Bone marrow (tissue), 2 donors: ENCODE measurements at regions not wholly inside any gene's neighbourhood (a gene's known extent, or its start where the extent isn't known, plus 50 kb on each side); places are given as distances from the start of the nearest gene placed in this dataset.
"Not testable (repeated sequence)": the region's sequence is repeated elsewhere in the genome, so short reads cannot be mapped to it uniquely, and the experiment has no call there.

Experiments used
- DNase-seq, 2 donors: peaks; one replicate each; lab custom pipeline; 2025; lab: John Stamatoyannopoulos, UW

GRCh38 chr14:97029800-97030199 lies 232.6 kb downstream of the VRK1 start:
- no peak for DNase-seq

DNA sequence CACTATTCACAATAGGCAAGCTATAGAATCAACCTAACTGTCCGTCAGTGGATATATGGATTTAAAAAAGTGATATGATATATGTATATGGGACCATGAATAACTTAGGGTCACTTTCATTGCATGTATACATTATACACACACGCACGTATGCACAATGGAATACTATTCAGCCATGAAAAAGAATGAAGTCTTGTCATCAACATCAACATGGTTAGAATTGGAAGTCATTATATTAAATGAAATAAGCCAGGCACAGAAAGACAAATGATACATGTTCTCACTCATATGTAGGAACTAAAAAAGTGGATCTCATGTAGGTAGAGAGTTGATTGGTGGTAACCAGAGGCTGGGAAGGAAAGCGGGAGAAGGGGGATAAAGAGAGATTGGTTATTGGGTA lies 234.3 kb downstream of the VRK1 start:
- DNase-seq = no peak

DNA sequence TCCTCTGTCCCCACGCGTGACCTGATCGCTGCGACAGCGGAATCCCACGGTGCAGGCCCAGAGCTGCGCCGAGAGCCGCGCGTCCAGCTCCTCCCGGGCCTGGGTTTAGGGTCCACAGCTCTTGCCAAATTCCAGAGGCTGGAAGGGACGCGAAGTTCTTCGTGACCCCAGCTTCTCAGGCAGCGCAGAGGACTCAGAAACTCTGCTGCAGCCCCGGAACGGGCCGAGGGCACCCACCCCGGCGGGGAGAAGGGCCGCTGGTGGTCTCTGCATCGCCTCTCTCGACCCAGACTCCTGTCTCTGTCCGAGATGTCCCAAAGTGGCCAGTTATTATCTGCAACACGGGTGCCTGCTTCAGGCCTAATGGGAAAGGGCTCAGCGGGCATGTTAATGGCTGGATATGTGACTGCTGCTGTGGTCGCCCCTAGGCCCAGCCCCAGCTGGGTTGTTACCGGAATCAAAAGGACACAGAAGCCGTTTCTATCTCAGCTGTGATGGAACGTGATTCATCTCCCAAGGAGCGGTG lies 236.4 kb downstream of the VRK1 start:
- no peak for DNase-seq

- DNase-seq = no peak
Measured at GRCh38 chr14:97036086-97036852, 239.1 kb downstream of the VRK1 start.

DNA sequence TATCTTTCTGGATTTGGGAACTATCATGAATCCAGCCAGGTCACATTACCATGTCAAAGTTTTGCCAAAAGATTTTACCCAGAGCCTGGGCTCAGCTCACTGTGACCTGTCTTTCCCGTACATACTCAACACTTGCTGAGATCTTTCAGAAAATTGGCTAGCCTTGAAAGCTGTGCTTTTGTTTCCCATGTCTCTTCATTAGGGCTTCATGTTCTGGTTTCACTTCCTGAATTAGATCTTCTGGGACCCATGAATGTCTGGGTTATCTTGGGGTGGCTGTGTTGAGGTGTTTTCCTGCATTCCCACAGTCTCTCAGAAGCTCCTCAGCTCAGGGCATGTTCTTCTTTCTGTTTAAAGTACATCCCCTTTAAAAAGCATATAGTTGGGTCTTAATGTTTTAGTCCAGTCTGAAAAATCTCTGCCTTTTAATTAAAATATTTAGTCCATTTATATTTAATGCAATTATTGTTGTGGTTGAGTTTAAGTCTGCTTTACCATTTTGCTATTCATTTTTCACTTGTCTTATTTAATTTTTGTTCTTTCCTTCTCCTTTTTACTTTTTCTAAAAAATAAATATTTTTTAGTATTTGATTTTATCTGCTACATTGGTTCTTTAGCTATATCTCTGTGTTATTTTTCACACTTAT lies 242.7 kb downstream of the VRK1 start:
- no peak for DNase-seq

DNA sequence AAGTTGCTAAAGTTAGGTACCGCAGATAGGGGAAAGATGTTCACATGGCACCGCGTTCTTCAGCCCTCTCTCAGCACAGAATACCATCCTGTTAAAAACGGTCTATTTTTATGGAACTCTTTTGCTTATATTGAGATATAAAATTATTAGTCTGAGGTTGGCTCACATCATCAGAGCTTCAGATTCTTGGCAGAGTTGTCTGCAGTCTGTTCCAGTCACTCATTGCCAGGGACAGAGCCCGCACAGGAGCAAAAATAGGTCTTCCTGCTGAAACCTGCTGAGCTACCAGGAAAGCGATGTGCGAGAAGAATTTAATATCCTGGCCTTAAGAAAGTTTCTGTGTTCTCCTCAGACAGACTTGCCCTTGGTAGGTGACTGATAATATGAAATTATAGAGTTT lies 249.8 kb downstream of the VRK1 start:
- no peak for DNase-seq

DNA sequence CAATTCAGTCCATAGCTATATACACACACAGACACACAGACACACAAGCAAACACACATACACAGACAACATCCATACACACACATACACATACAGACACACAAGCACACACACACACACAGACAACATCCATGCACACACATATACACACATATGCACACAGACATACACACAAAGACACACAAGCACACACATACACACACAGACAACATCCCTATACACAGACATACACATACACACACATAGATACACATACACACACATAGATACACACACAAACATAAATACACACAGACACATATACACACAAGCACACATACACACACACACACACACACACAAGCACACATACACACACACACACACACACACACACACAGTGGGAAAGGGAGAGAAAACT lies 254.8 kb downstream of the VRK1 start:
- no peak for DNase-seq

DNA sequence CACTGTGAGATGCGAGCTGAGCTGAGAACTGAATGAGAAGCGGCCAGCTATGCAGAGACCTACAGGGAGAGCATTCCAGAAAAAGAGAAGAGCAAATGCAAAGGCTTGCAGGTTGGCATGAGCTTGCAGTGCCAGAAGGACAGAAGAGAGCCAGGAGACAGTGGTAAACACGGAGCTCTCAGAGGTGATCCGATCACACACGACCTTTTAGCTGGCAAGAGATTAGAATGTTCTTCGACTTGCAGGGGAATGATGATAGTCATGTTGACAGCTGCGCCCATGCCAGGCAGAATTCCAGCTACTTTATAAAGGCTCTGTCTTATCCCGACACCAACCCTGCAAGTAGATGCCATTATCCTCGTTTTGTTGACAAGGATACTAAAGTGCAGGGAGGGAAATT lies 256.8 kb downstream of the VRK1 start:
- DNase-seq = no peak

- no peak for DNase-seq
Measured at GRCh38 chr14:97055355-97055754, 258.2 kb downstream of the VRK1 start.

- DNase-seq = no peak
Measured at GRCh38 chr14:97056086-97056485, 258.9 kb downstream of the VRK1 start.

DNA sequence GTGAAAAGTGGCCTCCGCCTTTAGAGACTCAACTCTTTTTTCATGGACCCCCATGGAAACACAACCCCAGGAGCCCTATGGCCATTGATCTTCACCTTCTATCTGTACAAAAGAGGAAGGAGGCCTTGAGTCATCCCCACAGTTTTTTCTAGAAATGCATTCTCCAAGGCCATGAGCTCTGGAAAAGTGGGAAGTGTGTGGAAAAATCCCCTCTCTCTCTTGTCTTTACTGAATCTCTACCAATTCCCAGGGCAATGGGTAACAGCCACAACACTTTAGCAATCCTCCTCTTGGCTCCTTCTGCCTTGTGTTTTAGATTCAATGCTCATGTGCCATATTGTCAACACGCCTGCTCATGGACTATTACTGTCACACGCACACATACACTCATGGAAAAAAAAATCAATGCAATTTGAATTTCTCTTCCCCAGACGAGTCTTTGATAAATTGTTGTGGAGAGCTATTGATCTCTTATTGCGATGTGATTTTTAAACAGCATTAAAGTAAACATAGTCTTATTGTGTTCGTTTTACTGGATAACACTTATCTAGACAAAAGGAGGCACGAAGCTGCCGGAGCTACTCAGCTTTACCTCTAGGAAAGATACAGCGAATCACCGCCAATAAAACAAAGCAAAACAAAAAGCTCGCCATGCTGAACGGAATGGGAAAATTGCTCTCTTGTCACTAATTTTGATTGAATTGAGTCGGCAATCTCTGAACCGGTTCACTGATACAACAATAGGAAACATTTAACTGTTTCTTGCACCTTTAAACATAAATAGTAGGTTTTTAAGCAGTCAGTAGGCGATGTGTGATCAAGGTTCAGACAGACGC lies 260.3 kb downstream of the VRK1 start:
- DNase-seq = no peak

DNA sequence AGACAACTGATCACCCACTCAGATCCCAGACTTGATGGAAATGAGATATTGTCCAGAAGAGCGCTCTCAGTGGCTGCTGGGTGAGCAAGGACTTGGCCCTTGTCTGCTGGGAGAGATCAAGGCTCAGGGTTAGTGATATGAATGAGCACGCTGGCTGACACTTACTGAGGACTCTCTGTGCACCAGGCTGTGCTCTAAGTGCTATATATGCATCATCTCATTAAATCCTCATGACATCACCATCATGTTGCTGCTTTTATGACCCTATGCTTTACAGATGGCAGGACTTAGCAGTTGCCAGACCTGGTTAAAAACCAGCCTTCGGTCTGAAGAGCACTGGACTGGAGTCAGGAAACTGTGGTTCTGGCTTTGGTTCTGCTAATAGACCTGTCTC lies 260.9 kb downstream of the VRK1 start:
- no peak for DNase-seq

- DNase-seq = no peak
Measured at GRCh38 chr14:97058589-97058988, 261.4 kb downstream of the VRK1 start.

DNA sequence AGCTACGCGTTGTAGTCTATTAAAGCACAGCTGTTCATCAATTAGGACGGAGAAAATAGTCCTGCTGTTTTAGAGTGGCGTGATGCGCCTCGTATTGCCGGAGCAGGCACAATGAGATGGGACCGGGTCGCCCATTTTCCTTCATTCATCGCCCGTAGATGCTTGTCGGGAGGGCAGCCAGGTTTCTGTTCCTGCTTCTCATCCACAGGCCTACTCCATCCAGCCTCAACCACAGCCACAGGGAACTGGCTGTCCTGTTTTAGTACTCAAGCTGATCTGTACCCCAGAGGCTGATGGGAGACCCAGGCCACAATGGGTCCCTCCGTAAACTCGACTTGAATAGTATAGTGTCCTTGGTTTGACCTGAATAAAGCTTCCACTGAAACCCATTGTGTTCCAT lies 264.0 kb downstream of the VRK1 start:
- DNase-seq = no peak

DNA sequence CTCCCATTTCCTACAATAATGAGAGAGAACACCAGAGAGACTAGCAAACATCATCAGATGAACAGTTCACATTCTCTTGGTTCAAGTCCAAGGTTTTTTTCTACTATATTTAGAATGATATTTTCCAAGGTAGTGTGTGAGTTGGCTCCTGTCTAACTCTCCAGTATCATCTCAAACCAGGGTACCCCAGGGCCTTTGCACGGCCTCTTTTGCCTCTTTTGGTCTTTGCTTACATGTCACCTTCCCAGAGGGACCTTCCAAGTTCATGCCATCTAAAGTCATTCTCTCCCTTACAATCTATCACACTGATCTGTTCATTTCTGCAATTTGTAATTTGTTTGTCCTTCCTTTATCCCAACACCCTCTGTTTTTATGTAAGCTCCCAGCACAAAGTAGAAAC lies 264.5 kb downstream of the VRK1 start:
- DNase-seq = no peak

GRCh38 chr14:97065305-97066067 lies 268.3 kb downstream of the VRK1 start:
- no peak for DNase-seq

GRCh38 chr14:97066068-97066899 lies 269.1 kb downstream of the VRK1 start:
- DNase-seq = no peak

DNA sequence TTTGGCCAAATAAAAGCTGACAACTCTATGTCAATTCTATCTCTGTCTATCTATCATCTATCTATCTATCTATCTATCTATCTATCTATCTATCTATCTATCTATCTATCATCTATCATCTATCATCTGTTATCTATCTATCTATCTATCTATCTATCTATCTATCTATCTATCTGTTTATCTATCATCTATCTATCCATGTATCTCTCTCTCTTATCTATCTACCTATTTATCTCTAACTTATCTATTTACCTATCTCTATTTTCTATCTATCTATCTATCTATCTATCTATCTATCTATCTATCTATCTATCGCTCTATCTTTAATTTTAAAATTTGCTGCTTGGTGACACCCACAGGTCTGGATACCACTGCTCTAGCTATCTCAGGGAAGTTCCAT lies 271.1 kb downstream of the VRK1 start:
- DNase-seq = not testable (repeated sequence)

DNA sequence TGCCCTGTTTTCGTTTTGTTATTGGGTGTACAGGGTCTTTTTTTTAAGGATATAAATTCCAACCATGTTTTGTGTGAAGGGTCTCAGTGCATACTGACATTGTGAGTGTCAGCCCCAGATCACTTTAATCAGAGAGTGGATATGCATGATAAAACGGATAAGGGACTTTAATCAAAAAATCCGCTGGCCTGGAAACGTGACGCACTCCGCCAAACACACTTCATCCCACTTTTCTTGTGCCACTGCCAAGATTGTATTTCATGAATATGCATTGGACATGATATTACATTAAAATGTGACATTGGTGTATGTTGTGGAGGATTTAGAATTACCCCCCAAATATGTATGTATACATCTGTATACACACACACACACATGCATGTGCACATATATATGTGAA lies 273.1 kb downstream of the VRK1 start:
- DNase-seq = no peak

DNA sequence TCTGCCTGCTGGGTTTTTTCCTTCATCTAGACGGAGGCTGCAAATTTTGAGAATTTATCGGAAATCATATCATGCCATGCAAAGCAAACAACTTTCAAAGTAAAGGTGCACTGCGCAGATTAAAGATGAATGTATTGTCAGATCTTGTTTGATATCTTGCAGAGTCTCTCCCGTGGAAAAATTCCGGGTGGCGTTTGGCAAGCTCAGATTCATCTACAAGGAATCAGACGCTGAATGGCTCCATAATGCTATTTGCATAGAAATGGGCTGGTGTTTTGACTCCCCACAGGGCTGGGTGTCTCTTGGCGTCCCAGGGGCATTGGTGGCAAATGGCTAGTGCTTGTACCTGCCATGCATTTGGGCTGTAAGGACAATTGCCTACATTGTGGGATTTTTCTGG lies 274.0 kb downstream of the VRK1 start:
- DNase-seq = no peak

DNA sequence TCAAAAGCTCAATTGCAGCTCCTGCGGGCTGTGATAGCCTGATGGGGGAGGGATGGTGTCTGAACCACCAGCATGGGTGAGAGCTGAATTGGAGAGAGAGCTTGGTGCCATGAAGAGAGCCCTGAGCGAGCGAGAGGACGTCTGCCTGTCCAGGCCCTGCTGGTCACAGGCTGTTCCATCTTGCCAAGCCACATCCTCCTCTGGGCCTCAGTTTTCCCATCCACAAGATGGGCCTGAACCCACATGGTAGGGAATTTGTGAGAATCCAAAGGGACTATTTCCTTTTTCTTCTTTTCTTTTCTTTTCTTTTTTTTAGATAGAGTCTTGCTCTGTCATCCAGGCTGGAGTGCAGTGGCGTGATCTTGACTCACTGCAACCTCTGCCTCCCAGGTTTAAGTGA lies 276.4 kb downstream of the VRK1 start:
- DNase-seq = no peak
